Non-pigmented ciliary epithelial cell (primary cell): ENCODE measurements at regions not wholly inside any gene's neighbourhood (a gene's known extent, or its start where the extent isn't known, plus 50 kb on each side); places are given as distances from the start of the nearest gene placed in this dataset.

Experiments
- DNase-seq: peaks from one replicate; pipeline ENCODE4 v3.0.0-alpha.2; 2010; ENCODE audit warnings: low read depth

DNA sequence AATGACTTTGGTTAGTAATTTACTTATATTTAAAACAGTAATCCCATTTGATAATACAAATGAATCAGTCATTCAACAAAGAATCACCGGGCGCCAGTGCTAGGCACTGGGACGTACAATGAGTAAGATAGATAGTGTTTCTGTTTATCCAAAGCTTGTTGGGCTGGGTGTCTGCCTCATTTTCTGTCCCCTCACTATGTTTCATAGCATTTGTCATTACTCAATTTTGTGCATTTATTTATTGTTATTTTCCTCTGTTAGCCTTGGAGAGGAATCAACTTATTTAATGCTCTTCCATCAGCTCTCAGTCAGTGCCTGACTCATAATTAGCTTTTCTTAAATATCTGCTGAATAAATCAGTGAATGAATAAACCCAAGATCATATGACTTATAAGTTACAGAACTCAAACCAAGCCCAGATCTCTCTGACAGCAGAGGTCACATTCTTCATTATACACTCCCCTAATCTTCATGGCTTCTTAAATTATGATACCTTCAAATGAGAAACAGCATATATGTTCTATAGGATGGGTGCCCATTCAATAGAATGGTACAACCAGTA is 86.2 kb downstream of the TSPAN8 start:
- DNase-seq, result no peak

GRCh38 chr12:71070416-71071128 is 87.2 kb downstream of the TSPAN8 start:
- no peak for DNase-seq

DNA sequence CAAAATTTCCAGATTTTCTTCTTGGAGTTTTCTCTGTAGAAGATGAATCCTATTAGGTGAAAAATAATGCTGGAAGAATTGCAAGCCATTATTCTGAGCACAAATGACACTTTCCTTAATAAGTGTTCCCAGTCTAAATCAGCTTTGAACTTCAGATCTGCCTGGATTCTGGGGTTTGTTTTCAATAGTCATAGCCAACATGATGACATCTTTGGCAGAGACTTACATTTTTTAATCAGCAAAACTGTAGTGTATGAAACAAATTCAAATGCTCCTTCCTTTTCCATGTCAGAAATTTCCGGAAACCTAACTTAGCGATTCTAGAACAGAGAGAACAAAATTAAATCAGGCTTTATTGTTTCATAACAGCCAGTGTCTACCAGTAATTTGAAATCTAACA is 88.5 kb downstream of the TSPAN8 start:
- no peak for DNase-seq

DNA sequence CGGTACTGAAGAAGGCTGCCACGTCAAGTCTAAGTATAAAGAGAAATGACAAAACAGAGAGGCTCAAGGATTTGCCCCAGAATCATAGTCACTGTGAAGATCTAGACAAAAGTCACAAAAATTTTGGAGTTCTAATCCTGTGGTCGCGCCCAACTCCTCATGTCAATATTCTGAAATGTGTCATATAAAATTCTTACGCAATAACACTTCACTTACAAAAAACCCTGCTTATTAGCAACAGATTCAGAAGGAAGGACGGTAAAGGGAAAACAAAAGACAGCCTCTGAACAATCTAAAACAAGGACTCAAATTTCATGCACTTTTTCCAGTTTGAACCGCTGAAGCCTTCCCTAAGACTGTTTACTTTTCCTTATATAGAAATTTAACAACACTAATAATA is 94.7 kb downstream of the TSPAN8 start:
- DNase-seq, result no peak

DNA sequence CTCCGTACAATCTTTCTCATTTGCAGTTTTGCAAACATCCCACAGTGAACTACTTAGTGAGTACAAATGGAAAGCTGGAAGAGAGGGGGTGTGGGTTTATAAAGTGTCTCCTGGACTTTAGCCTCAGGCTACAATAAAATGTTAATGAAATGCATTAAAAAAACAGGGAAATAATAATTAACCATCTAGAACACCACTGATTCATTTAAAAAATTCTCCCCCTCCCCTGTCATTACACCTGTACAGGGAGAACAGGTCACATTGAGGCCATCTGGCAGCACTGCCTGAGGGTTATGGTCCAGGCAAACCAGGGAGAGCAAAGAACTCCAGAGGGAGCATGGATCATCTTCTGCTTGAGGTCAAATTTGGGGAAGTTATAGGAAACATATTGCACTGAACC is 96.3 kb downstream of the TSPAN8 start:
- DNase-seq, result no peak

DNA sequence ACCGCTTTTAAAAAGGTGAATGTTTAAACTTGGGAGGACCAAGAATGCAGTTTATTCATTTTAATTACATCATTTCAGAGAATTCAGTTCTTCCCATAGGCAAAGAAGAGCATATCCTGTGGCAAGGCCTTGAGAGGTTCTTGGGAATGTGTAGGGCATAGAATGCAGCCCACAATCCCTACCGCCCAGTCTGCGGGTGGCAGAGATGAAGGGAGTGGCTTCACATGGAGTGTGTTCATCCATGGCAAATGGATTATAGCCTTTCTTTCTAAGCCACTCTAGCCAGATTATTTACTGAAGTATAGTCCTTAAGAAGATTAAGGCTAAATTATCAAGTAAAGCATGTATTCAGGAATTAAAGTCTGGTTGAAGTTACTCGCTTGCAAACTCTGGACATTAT is 97.4 kb downstream of the TSPAN8 start:
- no peak for DNase-seq

DNA sequence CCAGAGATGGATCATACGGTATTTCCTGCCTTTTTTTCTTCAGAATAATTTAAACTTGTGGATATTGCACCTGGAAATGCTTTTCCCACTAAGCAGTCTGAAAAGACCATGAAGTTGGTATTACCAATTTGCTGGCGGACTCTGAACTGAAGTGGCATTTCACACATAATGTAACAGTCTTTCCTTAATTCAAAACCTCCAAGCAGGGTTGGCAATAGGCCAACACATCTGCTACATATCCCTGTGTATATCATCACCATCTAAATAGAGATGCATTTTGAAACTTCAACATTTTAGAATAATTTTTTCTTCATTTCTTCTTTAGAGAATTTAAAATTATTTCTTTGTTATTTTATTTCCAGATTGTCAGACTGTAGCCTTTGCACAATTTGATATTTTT is 100.5 kb downstream of the TSPAN8 start:
- DNase-seq, result no peak

DNA sequence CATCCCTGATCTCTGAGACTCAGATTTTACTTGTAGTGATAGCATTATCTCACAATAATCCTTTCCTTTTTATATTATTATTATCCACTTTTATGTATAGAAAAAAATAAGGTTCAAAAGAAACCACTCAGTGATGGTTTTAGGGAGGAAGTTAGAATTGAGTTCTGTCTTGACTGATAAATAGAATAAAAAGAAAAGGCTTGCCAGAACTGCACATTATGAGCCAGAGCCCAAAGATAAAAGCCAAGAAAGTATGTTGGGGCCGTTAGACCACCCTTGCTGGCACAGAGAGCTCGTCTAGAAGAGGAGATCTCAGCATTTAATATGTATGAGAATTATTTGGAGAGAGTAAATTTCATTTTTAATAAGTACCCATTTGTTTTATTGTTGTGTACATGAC is 103.2 kb downstream of the TSPAN8 start:
- no peak for DNase-seq

GRCh38 chr12:71046215-71046614 is 111.6 kb downstream of the TSPAN8 start:
- DNase-seq, result peak; percentile 44

- DNase-seq, result peak; percentile 35
Observed at GRCh38 chr12:71045781-71046180, 112.0 kb downstream of the TSPAN8 start.

DNA sequence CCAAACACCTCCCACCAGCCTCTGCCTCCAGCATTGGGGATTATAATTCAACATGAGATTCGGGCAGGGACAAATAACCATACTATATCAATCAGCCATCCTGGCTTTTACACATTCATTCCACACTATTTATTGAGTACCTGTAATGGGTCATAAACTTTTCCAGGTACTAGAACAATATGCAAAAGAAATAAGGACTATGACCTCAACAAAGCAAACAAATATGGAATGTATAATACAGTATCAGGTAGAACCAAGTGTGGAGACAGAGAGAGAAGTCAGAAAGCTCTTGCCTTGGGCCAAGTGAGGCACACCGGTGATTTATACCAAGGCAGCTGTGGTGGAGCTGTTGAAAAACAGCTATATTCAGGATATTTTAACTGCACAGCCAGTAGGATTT is 116.3 kb downstream of the TSPAN8 start:
- DNase-seq, result no peak

- DNase-seq, result no peak
Observed at GRCh38 chr12:71038960-71039359, 118.4 kb upstream of the PTPRR start.

GRCh38 chr12:71036526-71036925 is 116.0 kb upstream of the PTPRR start:
- no peak for DNase-seq

DNA sequence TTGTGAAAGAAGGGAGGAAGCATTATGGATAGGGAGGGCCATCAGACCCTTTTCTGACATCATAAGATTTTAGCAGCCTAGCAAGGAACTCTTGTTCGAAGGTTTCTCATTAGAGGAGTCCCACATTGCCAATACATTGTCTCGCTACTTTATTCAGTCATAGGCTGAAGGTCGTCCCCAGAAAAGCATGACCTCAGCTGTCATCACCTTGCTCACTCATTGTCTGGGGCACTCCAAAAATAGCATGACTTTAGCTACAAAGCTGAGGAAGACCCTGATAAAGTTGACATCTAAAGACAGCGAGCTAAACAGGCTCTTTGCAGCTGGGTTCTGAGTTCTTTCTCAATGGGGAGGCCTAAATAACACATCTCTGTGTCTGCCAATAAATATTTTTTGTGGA is 112.4 kb upstream of the PTPRR start:
- DNase-seq, result no peak

DNA sequence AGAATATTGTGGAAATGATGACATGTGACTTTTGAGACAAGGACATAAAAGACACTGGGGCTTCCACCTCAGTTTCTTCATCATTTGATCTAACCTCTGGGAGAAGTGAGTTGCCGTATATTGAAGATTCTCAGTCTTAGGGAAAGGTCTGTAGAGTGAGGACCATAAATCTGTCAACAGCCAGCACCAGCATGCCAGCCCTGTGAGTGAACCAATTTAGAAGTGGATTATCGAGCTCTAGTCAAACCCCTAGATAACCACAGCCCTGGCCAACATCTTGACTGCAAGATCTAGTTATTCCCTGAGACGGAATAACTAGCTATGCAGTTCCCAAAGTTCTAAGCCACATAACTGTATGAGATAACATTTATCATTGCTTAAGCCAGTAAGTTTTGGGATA is 108.8 kb upstream of the PTPRR start:
- DNase-seq, result no peak

DNA sequence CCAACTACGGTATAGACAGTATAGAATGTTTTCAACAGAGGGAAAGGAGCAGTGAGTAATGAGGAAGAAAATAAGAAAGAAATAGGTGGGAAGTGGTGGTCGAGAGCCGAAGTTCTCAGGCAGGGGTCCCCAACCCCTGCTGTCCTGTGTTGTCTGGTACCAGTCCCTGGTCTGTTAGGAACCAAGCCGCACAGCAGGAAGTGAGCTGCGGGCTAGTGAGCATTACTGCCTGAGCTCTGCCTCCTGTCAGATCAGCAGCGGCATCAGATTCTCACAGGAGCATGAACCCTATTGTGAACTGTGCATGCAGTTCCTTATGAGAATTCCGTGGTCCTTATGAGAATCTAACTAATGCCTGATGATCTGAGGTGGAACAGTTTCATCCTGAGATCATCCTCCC is 107.3 kb upstream of the PTPRR start:
- no peak for DNase-seq

GRCh38 chr12:71024827-71025226 is 104.3 kb upstream of the PTPRR start:
- DNase-seq, result no peak

DNA sequence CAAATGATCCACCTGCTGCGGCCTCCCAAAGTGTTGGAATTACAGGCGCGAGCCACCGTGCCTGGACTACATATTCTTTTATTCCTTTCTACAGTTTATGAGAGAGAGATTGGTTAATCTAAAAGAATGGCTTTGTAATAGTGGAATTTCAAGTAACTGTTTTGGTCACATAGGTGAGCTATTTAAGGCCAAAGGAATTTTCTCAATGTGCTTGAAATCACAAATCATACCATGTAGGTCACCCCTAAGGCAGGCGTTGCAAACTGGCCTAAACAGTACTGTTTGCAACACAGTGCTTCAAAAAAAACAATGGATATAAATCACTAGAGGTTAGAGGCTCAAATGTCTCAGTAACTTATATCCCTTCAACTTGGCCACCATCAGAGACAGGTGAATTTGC is 103.7 kb upstream of the PTPRR start:
- no peak for DNase-seq

DNA sequence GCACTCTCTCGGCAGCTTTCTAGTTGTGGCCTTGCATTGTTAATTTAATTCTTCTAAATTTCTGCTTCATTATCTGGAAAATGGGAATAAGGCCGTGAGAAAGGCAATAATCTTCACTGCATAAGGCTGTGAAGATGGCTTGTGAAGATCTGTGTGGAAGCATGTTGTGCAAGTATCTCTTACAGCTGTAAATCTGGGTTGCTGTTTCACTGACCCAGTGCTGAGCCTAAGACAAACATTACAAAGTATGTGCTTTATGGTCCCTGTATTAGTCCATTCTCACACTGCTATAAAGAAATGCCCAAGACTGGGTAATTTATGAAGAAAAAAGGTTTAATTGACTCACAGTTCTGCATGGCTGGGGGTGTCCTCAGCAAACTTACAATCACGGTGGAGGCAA is 101.0 kb upstream of the PTPRR start:
- no peak for DNase-seq

DNA sequence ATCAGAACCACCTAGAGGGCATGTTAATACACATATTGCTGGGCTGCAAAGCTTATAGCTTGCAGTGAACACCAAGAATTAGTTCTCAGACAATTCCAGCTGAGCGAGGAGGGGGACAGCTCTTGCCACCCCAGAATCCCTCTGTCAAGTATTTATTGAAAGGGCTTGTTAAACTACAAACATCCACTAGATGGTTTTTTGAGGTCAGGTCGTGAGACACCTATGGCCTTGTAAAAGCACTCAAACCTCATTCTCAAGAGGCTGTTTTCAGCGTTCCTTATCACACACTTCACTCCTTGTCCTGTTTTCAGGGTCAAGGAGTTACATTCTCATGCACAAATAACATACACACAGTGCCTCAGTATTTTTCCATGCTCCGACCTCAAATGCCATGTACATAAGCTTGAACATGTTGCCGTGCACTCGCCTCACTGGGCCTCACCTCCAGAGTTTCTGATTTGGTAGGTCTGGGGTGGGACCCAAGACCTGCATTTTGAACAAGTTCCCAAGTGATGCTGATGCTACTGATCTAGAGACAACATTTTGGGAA is 98.8 kb upstream of the PTPRR start:
- no peak for DNase-seq

- DNase-seq, result no peak
Observed at GRCh38 chr12:71018682-71019081, 98.1 kb upstream of the PTPRR start.

DNA sequence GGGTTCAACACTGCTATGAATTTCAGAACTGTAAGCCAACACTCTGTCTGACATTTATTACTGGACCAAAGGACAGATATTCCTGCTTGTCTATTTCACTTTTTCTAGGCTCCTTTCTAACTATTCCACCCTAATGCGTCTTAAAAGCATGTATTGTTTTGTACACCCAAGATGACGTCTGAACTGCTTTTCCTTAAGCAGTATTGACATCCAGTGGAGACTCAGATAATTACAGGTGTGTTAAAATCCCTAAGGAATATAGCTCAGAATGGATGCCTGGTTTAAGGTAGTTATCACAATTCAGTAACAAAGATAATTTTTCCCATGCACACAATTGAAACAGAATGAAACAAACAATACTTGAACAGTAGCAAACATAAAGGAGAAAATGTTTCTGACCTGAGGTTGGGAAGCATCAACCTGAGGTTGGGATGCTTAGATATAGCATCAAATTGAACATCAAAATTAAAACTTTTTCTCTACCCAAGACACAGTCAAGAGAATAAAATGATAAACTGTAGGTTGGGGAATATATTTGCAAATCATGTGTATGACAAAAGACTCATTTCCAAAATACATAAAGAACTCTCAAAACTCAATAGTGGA is 93.7 kb upstream of the PTPRR start:
- DNase-seq, result no peak

DNA sequence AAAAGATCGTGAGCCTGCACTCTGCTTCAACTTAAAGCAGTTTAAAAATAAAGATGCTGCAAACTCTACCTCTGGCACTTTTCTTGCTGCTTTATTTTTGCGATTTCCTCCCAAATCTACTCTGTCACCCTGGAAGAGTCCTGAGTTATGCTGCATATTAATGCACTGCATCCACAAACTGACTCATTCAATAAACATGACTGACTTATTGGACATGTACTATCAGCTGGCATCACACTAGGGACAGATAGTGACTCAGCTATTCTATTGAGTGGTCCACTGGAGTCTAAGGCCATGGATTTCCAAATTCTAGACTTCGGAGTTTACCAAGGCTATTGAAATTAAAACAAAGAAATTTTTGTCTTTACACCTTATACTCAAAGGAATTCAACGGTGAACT is 90.7 kb upstream of the PTPRR start:
- DNase-seq, result no peak

- no peak for DNase-seq
Observed at GRCh38 chr12:71010143-71010479, 89.6 kb upstream of the PTPRR start.
